GM18861 (cell line): ENCODE measurements at regions not wholly inside any gene's neighbourhood (a gene's known extent, or its start where the extent isn't known, plus 50 kb on each side); places are given as distances from the start of the nearest gene placed in this dataset.

Source experiments
- ATAC-seq: cut with Tn5 transposase; IDR thresholded peaks from one replicate; pipeline ENCODE4 v1.9.1; 2021; ENCODE audit not compliant: unreplicated experiment

GRCh38 chr11:30153008-30153407 lies 77.8 kb upstream of the FSHB start:
- ATAC-seq = no peak

DNA sequence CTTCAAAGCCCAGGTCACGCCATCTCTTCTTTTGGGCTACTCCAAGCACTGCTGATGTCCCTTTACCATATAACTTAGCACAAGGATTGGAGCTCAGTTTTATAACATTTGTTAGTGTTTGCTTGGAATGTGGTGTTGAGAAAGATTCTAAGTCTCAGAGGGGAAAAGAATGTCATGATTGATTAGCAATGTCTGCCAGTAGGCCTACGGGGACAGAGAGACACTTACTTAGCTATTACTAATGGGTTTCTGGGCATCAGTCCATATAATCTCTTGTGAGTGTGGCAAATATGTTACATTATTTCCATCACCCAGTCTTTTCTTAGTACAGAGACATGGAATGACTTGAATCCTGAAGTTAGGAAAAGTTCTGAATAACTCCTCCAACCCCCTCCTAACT lies 75.4 kb upstream of the FSHB start:
- ATAC-seq = no peak

DNA sequence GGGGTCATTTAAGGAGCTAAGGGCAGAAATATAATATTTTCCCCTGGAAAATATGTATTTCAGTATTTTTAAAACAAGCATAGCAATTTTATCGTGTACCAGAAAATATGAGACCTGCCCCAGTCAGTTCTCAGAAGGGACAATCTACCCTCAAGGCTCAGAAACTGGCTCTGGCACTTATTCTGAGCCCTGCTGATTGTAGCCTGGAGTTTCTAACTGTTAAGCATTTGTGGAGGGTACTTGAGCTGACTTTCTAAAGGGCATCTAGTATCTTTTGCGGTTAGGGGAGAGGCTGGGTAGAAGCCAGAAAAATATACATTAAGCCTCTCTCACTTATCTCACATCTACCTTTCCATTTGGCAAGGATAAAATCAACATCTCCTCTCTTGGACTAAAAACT lies 71.3 kb upstream of the FSHB start:
- ATAC-seq = no peak

- ATAC-seq = no peak
Observed at GRCh38 chr11:30165652-30166051, 65.2 kb upstream of the FSHB start.

DNA sequence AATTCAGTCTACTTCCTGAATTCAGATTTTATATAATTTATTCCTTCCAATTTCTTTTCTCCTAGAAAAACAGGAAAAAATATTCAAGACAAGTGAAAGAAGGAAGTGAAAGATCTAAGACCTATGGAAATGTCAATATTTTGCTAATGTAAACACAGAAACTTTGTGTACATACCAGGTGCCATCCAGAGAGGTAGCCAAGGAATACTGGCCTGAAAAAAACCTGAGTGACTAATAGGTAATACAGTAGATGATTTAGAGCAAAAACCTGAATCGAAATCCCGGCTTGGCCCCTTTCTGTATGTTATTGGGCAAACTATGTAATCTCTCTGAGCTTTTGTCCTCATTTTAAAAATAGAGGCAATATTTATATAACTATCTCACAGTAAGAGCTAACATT lies 59.2 kb upstream of the FSHB start:
- ATAC-seq = no peak

DNA sequence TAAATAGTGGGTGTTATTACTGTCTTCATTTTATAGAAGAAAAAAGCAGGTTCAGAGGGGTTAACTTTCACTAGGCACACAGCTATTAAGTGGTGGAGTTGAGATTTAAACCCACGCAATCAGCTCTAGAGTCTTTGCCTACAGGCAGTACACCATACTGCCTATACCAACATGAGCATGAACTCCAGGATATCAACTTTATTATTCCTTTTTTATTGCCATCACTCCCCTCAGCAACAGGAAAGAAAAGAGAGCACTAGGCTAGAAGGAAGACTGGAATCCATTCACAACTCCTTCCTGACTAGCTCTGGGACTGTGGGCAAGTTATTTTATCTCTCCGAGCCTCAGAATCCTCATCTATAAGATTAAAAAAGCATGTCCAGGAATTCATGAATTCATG lies 58.7 kb upstream of the FSHB start:
- ATAC-seq = no peak

GRCh38 chr11:30172883-30173311 lies 57.9 kb upstream of the FSHB start:
- no peak for ATAC-seq

DNA sequence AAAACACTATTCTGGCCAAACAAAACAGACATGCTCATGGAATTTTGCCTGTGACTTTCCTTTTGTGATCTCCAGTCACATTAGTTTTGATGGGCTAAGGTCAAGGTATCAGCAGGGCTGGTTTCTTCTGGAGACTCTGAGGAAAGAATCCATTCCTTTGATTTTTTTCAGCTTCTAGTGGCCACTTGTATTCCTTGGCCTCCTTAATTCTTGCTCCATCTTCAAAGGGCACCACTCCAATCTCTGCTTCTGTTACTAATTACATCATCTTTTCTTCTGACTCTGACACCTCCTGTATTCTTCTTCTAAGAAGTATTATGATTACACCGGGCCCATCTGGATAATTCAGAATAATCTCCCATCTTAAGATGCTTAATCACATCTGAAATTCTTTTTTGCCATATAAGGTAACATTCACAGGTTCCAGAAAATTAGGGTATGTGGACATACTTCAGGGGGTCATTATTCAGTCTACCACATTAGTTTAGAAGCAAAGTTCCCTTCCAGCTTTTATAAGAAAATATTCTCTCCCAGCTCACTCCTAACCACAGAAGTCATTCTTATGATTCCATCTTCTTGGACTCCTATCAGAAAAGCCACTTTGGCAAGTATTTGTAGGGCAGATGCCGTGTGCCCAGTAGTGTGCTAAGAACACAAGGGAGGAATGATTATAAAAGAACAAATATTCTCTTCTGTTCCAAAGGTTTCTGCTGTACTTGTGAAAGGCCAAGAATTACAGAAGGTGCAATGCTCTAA lies 56.4 kb upstream of the FSHB start:
- ATAC-seq = no peak
